ENCODE measurements at regions not wholly inside any gene's neighbourhood (a gene's known extent, or its start where the extent isn't known, plus 50 kb on each side); places are given as distances from the start of the nearest gene placed in this dataset.

- no peak for TF ChIP-seq RAD21 (IDR thresholded peaks at IDR 0.05; ENCODE audit: low read depth)
- no peak for TF ChIP-seq SP1 (IDR thresholded peaks at IDR 0.05; ENCODE audit: low read depth)
- no peak for TF ChIP-seq TCF7L2 (IDR thresholded peaks at IDR 0.05; ENCODE audit: borderline replicate concordance, extremely low read depth, insufficient read depth, insufficient read length)
- no peak for TF ChIP-seq EZH2phosphoT487 (IDR thresholded peaks at IDR 0.05; ENCODE audit: borderline replicate concordance)
- no peak for TF ChIP-seq ATF3 (IDR thresholded peaks at IDR 0.05)
- no peak for TF ChIP-seq EZH2 (IDR thresholded peaks at IDR 0.05)
- no peak for TF ChIP-seq YY1 (IDR thresholded peaks at IDR 0.05; ENCODE audit: extremely low read depth, insufficient replicate concordance, low read depth, low read length)
- TF ChIP-seq JUND (IDR thresholded peaks at IDR 0.05), result no peak
- TF ChIP-seq EGR1 (IDR thresholded peaks at IDR 0.05; ENCODE audit: low read depth), result no peak
- TF ChIP-seq CEBPB (IDR thresholded peaks at IDR 0.05; ENCODE audit: low read depth), result no peak
- TF ChIP-seq CBX3 (IDR thresholded peaks at IDR 0.05; ENCODE audit: low read depth), result no peak
- no peak for TF ChIP-seq ELF1 (IDR thresholded peaks at IDR 0.05; ENCODE audit: borderline replicate concordance, low read depth)
- no peak for TF ChIP-seq MAX (IDR thresholded peaks at IDR 0.05)
- TF ChIP-seq SIN3A (IDR thresholded peaks at IDR 0.05; ENCODE audit: low read depth), result no peak
- TF ChIP-seq SRF (IDR thresholded peaks at IDR 0.05; ENCODE audit: low read depth), result no peak
- Histone ChIP-seq H3K9ac (ENCODE audit: low read length) (no peak overlapping the region), H3K9me2 (ENCODE audit: insufficient read depth) (no peaks in the 10 kb centered on the region), H3K36me3 (ENCODE audit: control insufficient read depth in 1 of 2, insufficient read depth in 2 of 2, low read length in 2 of 2) (no peaks in the 10 kb centered on the region), H3K4me1 (ENCODE audit: control insufficient read depth in 1 of 2, insufficient read depth in 2 of 2, low read length in 2 of 2) (no peaks in the 10 kb centered on the region), H2AFZ (ENCODE audit: low read depth, low read length, poor library complexity, severe bottlenecking) (no peak overlapping the region), H3K27ac (ENCODE audit: low read depth, low read length) (no peak overlapping the region), H3K27me3 (ENCODE audit: insufficient read depth, low read length) (no peaks in the 10 kb centered on the region), H4K20me1 (ENCODE audit: insufficient read depth) (no peaks in the 10 kb centered on the region), H3K9me3 (ENCODE audit: control insufficient read depth in 1 of 2, insufficient read depth in 1 of 2, low read depth in 1 of 2, low read length in 2 of 2) (no peaks in the 10 kb centered on the region; a peak in 1 of 4 replicates), H3K79me2 (ENCODE audit: insufficient read depth, low read length) (no peaks in the 10 kb centered on the region), H3K4me3 (replicated peaks in 1 of 2; ENCODE audit: low read depth in 1 of 2, low read length in 2 of 2) (no peak overlapping the region), H3K4me2 (ENCODE audit: low read length) (no peak overlapping the region)
- intact Hi-C loops (cut with micrococcal nuclease), result no loop called here
- ChIA-PET RAD21 (ENCODE audit: low non-redundant PET in 1 of 2, low total read pairs in 2 of 2, uncharacterized antibody in 2 of 2, unreplicated experiment in 2 of 2) (no interaction called here), CTCF (no interaction called here), POLR2A (no interaction called here)
- no peak for DNase-seq (ENCODE audit: low read depth, low spot score)
- BruUV-seq (replicated peaks), result no TSS peak
- ATAC-seq, result no peak
Measured at GRCh38 chr11:114819028-114819427, 140.7 kb downstream of the NXPE2 start.

Measured in HCT116 (cell line).